C1 segment of cervical spinal cord (tissue), 14 donors: ENCODE measurements at regions not wholly inside any gene's neighbourhood (a gene's known extent, or its start where the extent isn't known, plus 50 kb on each side); places are given as distances from the start of the nearest gene placed in this dataset.
"Not testable (repeated sequence)": the region's sequence is repeated elsewhere in the genome, so short reads cannot be mapped to it uniquely, and the experiment has no call there.

ENCODE experiments used
- DNase-seq, 14 donors: peaks; one replicate each; lab custom pipeline; 2025; lab: John Stamatoyannopoulos, UW

DNA sequence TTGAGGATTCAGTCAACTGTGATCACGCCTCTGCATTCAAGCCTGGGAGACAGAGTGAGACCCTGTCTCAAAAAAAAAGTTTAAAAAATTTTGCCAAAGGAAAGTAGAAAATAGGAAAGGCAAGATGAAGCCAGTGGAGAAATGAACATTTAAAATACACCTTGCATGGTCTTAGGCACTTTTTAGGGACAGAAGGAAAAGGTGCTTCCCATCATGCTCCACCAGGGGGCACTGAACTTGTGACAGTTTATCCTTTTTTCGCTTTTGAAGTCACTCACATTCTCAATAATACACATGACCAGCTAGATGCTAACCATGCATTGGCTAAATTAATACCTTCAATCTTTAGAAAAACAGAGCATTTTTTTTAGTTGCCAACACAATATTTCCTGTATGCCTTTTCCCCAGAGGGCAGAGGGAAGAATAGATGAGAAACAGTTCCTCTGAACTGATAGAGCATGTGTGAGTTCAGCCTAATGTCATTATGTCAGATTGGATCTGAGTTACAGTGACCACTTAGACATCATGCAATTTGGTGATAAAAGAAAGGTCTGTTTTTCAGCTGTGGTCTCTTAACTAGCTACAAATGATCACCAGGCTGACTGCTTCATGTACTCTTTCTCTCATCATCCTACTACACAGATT is 221.8 kb upstream of the SSTR1 start:
- DNase-seq = peak in 1 of 14 donors; percentile 0

DNA sequence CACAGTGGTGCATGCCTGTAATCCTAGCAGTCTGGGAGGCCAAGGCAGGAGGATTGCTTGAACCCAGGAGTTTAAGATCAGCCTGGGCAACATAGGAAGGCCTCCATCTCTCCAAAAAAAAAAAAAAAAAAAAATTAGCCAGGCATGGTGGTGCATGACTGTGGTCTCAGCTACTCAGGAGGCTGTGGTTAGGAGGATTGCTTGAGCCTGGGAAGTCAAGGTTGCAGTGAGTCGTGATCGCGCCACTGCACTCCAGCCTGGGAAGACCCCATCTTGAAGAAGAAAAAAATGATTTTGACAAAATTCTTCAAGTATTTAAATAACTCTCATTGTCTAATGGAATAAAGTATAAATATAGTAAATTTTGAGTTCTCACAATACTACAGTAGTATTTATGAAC is 219.2 kb upstream of the SSTR1 start:
- no peak for DNase-seq

DNA sequence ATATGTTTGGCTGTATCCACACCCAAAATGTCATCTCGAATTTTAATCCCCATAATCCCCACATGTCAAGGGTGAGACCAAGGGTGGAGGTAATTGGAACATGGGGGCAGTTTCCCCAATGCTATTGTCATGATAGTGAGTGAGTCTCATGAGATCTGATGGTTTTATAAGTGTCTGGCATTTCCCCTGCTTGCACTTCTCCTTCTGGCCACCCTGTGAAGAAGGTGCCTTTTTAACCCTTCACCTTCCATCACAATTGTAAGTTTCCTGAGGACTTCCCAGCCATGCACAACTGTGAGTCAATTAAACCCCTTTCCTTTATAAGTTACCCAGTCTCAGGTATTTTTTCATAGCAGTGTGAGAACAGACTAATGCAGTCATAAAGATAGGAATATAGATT is 216.7 kb upstream of the SSTR1 start:
- no peak for DNase-seq

GRCh38 chr14:37992499-37992898 is 215.2 kb upstream of the SSTR1 start:
- DNase-seq = no peak

- DNase-seq = no peak
Measured at GRCh38 chr14:37994846-37995372, 212.8 kb upstream of the SSTR1 start.

DNA sequence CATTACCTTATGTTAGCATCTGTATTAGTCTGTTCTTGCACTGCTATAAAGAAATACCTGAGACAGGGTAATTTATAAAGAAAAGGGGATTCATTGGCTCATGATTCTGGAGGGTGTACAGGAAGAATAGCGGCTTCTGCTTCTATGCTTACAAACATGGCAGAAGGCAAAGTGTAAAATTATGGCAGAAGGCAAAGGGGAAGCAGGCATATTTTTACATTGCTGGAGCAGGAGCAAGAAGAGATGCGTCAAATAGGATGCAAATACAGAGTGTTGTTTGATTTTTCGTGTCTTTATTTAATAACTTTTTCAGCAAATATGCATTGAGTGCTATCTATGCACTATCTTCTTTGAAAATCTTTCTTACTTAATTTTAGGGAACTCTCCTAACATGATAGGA is 210.7 kb upstream of the SSTR1 start:
- no peak for DNase-seq

DNA sequence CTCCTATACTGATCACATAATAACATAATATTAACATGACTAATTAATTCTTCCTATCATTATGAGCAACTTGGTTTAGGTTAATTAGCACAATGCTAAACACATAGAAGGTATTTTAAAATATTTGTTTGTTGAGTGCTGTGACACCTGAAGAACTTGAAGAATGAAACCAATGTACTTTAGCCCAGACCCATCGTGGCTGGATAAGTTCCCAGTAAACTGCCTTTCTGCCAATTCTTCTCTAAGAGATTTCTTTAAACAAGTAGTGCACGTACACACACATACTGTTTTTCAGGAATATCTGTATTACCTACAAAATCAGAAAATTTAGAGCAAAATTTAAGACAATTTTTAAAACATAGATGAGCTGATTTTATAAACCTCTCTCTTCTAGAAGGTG is 207.4 kb upstream of the SSTR1 start:
- DNase-seq = no peak

DNA sequence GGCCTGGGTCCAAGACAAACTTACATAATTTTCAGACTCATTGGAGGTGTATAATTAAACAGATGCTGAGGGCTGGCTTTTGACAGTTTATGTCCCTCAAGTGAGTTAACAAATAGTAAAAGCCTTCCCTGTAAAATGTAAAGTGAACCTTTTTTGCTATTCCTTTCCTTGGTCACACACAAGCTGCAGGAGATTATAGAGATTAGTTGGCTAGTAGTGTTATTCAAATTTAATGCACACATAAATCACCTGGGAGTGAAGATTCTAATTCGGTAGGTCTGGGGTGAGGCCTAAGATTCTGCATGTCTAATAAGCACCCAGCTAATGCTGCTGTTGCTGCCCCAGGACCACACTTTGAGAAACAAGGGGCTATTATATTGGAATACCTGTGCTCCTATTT is 206.2 kb upstream of the SSTR1 start:
- DNase-seq = no peak

- DNase-seq = no peak
Measured at GRCh38 chr14:38003746-38004609, 203.7 kb upstream of the SSTR1 start.

DNA sequence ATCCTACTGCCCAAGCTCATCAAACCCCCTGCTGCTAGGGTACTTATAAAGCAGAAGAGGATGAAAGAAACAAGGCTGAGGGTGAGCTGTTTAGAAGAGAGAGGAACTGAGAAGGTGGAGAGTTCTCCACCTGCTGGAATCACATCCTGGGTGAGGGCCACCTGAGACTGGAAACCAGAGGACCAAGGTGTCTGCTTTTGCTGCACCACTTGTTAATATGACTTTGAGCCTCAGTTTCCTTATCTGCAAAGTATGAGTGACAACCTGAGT is 203.2 kb upstream of the SSTR1 start:
- no peak for DNase-seq

DNA sequence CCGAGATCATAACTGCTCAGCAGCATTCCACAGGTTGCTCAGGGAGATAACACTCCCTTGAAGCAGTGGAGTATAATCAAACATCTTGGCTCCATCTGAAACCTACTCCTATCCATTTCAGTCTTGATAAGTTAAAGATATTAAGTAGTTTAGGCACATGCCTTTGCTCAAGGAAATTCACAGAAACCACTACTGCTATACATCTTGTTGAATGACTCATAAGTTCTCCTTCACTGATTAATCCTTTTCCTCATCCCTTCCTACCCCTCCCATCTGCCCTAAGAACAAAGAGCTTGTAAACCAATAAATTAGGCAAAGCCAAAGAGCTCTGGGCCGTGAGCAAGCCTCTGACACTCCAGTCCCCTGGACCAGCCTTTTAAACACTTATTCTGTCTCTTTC is 196.5 kb upstream of the SSTR1 start:
- DNase-seq = not testable (repeated sequence)

- no peak for DNase-seq
Measured at GRCh38 chr14:38012056-38012455, 195.6 kb upstream of the SSTR1 start.

DNA sequence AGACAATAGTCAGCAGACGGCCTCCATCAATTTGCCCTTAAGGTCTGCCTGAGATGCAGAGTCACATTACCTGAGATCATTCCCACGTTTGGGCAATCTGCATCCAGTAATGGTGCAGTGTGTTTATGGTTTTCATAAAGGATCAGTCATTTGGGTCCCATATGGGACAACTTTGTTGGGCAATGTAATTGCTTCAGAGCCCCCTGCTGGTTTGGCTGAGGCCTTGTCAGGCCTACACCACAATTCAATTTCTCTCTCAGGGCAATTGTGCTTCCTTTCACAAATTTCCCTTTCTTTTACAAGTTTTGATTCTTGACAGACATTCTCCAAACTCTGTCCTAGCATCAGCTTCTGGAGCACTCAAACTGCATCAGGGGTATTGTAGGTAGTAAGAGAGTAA is 191.2 kb upstream of the SSTR1 start:
- no peak for DNase-seq

GRCh38 chr14:38021861-38022260 is 185.8 kb upstream of the SSTR1 start:
- no peak for DNase-seq

DNA sequence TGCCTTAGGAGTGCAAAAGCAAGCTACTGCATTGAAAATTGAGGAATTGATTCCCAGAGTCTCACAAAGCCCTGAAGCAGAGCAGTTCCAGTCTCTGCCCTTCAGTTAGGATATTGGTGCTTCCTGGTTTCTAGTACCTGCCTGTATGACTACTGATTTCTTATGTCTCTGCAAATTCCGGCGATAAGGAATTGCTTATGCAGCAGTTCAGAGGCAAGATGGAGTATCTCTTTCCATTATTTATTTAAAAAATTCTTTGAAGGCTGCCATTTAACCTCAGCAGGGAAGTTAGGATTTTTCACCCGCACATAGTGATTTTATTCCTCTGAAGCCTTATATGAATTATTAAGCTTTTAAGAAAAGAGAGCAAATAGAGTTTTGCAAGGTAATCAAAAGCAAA is 184.9 kb upstream of the SSTR1 start:
- no peak for DNase-seq

DNA sequence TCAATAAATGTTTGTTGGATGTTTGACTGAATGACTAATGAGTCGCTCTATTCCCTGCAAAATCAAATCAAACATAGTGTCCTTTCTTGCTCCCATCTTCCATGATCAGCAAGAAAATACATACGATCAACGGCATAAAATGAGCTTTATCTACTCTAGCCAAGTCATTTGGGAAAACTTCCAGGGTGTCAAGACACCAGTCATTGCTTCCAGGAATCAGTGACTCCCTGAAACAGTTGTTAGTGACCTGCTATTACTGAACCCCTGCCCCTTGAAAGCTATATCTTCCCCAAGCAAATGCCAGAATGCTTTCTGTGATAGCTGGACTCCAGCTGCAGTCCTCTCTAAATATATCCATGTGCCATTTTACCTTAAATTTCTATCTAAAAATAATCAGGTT is 169.5 kb upstream of the SSTR1 start:
- DNase-seq = no peak

DNA sequence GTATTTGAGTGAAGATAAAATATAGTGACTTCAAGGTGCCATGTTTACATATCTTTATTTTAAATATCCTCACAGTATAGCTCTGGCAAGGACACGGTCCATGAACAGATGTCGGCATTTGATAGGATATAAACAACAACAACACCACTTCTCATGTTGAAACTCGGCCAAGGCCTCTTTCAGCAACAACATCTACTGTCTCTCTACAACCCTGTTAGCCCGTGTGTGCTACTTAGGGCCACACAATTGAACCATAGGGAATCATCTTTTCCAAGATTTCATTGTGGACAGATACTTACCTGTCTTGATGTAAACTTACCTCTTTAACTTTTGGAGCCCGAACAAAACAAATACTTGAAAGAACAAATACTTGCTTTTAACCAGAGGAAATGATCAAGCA is 168.7 kb upstream of the SSTR1 start:
- DNase-seq = no peak

GRCh38 chr14:38039496-38039895 is 168.2 kb upstream of the SSTR1 start:
- no peak for DNase-seq

- no peak for DNase-seq
Measured at GRCh38 chr14:38040411-38040810, 167.3 kb upstream of the SSTR1 start.

GRCh38 chr14:38042322-38042721 is 165.4 kb upstream of the SSTR1 start:
- no peak for DNase-seq

GRCh38 chr14:38044710-38045109 is 163.0 kb upstream of the SSTR1 start:
- no peak for DNase-seq

DNA sequence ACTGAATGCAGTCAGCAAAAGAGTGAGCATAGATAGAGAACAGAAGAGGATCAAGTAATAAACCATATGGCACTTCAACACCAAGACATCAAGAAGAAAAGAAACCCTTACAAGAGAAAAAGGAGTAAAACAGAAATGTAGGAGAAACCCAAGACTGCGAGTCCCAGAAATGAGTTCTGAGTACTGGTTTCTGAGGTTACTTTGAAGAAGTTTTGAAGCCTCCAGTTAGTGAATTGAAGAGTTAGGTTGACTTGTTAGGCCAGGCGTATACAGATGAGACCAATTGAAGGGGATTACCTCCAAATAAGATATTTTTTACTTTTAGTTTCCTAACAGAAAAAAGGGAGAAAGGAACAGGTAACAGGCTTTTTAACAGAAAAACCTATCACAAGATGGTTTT is 162.2 kb upstream of the SSTR1 start:
- no peak for DNase-seq

DNA sequence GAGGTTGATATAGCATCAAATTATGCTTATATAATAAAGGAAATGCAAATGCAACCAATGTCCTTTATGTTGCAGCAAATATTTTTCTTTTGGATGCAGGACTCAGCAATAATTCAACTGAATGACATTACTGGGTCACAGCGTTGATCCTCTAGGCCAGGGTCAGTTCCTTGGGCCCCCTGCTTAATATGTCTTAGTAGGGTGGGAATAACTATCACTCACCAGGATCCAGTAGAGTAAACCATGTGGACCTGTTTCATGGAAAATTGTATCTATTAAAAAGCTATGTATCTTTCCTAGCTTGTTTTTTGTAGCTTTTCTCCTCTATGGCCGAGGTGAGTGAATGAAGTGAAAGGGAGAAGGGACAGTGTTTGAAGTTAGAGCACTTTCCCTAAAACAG is 161.5 kb upstream of the SSTR1 start:
- no peak for DNase-seq
